ENCODE measurements at regions not wholly inside any gene's neighbourhood (a gene's known extent, or its start where the extent isn't known, plus 50 kb on each side); places are given as distances from the start of the nearest gene placed in this dataset.

DNA sequence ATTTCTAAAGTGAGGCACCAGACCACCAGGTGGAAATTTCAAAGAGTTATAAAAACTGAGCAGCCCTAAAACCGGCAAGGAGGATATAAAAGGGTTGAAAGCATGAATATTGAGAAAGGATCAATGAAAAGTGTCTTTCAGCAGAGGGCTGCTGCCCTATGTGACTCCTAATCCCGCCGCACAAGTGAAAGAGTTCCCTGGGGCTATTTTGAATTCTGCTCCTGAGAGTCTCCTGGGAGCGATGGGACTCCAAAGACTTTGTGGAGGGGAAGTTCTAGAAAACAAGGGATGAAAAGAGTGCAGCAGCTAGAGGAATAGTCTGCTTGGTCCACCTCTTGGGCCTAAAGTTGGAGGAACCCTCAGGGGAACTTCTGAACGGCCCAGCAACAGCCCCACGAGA lies 205.2 kb downstream of the SP3 start:
- Histone ChIP-seq H3K79me2 (ENCODE audit: insufficient read depth, low read length) (no peaks in the 10 kb centered on the region), H3K27me3 (ENCODE audit: low read length) (no peaks in the 10 kb centered on the region), H2AFZ (ENCODE audit: low read depth, low read length, severe bottlenecking) (no peak overlapping the region)

DNA sequence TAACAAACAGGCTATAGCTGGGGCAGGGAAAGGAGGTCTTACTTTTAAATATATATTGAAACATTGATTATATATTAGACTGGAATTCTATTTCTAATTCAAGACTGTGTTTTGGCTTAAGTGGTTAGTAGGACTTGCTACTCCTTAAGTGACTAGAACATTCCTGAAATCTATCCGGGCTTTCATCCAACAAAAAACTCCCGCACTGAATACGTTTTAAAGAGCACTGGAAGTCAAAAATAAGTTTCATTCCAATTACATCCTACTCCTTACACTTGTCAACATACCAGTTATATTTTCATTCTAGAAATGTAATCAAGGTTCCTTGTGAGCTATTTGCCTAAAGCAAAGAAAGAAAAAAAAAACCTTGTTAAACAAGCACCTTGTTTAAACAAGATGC lies 204.6 kb downstream of the SP3 start:
- H2AFZ ChIP-seq (ENCODE audit: low read depth, low read length, severe bottlenecking) = no peak overlapping the region
- H3K4me3 ChIP-seq (ENCODE audit: insufficient read depth, low read length, poor library complexity, severe bottlenecking) = no peak overlapping the region
- H3K9ac ChIP-seq (ENCODE audit: low read length) = no peak overlapping the region
- H3K36me3 ChIP-seq (ENCODE audit: low read length) = no peaks in the 10 kb centered on the region
- TF ChIP-seq, protein P1, sequence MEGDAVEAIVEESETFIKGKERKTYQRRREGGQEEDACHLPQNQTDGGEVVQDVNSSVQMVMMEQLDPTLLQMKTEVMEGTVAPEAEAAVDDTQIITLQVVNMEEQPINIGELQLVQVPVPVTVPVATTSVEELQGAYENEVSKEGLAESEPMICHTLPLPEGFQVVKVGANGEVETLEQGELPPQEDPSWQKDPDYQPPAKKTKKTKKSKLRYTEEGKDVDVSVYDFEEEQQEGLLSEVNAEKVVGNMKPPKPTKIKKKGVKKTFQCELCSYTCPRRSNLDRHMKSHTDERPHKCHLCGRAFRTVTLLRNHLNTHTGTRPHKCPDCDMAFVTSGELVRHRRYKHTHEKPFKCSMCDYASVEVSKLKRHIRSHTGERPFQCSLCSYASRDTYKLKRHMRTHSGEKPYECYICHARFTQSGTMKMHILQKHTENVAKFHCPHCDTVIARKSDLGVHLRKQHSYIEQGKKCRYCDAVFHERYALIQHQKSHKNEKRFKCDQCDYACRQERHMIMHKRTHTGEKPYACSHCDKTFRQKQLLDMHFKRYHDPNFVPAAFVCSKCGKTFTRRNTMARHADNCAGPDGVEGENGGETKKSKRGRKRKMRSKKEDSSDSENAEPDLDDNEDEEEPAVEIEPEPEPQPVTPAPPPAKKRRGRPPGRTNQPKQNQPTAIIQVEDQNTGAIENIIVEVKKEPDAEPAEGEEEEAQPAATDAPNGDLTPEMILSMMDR (IDR thresholded peaks at IDR 0.05; ENCODE audit: insufficient read depth, low read length, poor library complexity, severe bottlenecking) = no peak
- no peak for TF ChIP-seq EZH2phosphoT487 (conservative IDR thresholded peaks at IDR 0.05; ENCODE audit: low read length)
- H3K27ac ChIP-seq (ENCODE audit: low read depth, low read length) = no peak overlapping the region
- no peaks in the 10 kb centered on the region for H3K9me2 ChIP-seq (replicated peaks; ENCODE audit: insufficient read depth, low read length)
- H3K79me2 ChIP-seq (ENCODE audit: insufficient read depth, low read length) = no peaks in the 10 kb centered on the region
- H3F3A ChIP-seq (ENCODE audit: insufficient read depth) = no peaks in the 10 kb centered on the region
- H4K20me1 ChIP-seq (ENCODE audit: low read depth, low read length) = no peaks in the 10 kb centered on the region
- H3K9me3 ChIP-seq (ENCODE audit: insufficient read depth, low read length) = no peaks in the 10 kb centered on the region
- H3K4me2 ChIP-seq (ENCODE audit: low read depth, low read length, poor library complexity, severe bottlenecking) = no peak overlapping the region
- H3K27me3 ChIP-seq (ENCODE audit: low read length) = no peaks in the 10 kb centered on the region

More for the DNA sequence above, 205.2 kb downstream of the SP3 start:
- Histone ChIP-seq H3K27ac (ENCODE audit: low read depth, low read length) (no peak overlapping the region), H3K9me2 (replicated peaks; ENCODE audit: insufficient read depth, low read length) (no peaks in the 10 kb centered on the region), H3F3A (ENCODE audit: insufficient read depth) (no peaks in the 10 kb centered on the region), H3K9me3 (ENCODE audit: insufficient read depth, low read length) (no peaks in the 10 kb centered on the region), H3K36me3 (ENCODE audit: low read length) (no peaks in the 10 kb centered on the region), H3K9ac (ENCODE audit: low read length) (no peak overlapping the region), H3K4me3 (ENCODE audit: insufficient read depth, low read length, poor library complexity, severe bottlenecking) (no peak overlapping the region), H4K20me1 (ENCODE audit: low read depth, low read length) (no peaks in the 10 kb centered on the region), H3K4me2 (ENCODE audit: low read depth, low read length, poor library complexity, severe bottlenecking) (no peak overlapping the region)
- no peak for TF ChIP-seq EZH2phosphoT487 (conservative IDR thresholded peaks at IDR 0.05; ENCODE audit: low read length)
- TF ChIP-seq, protein P1 (IDR thresholded peaks at IDR 0.05; ENCODE audit: insufficient read depth, low read length, poor library complexity, severe bottlenecking) = no peak

DNA sequence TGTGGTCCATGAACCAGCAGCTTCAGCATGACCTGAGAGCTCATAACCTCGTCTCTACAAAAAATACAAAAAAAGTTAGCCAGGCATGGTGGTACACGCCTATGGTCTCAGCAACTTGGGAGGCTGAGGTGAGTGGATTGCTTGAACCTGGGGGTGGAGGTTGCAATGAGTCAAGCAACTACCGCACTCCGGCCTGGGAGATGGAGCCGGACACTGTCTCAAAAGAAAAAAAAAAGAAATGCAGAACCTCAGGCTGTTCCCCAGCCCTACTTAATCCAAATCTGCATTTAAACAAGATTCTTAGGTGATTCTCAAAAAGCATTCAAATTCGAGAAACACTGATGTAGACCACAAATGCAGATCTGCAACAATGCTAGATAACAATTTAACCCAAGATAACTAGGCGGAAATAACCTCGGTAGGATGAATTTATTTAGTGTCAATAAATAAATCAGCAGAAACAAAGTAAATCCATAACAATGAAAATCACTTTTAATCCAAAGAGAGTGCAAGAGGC lies 203.5 kb downstream of the SP3 start:
- no peaks in the 10 kb centered on the region for H3K27me3 ChIP-seq (ENCODE audit: low read length)
- H3K9me2 ChIP-seq (replicated peaks; ENCODE audit: insufficient read depth, low read length) = no peaks in the 10 kb centered on the region
- H3F3A ChIP-seq (ENCODE audit: insufficient read depth) = no peaks in the 10 kb centered on the region
- H3K4me3 ChIP-seq (ENCODE audit: insufficient read depth, low read length, poor library complexity, severe bottlenecking) = no peak overlapping the region
- H3K79me2 ChIP-seq (ENCODE audit: insufficient read depth, low read length) = no peaks in the 10 kb centered on the region
- no peaks in the 10 kb centered on the region for H4K20me1 ChIP-seq (ENCODE audit: low read depth, low read length)
- H3K27ac ChIP-seq (ENCODE audit: low read depth, low read length) = no peak overlapping the region
- H3K36me3 ChIP-seq (ENCODE audit: low read length) = no peaks in the 10 kb centered on the region
- H3K9me3 ChIP-seq (ENCODE audit: insufficient read depth, low read length) = no peaks in the 10 kb centered on the region
- TF ChIP-seq, protein P1 (IDR thresholded peaks at IDR 0.05; ENCODE audit: insufficient read depth, low read length, poor library complexity, severe bottlenecking) = no peak
- TF ChIP-seq EZH2phosphoT487 (conservative IDR thresholded peaks at IDR 0.05; ENCODE audit: low read length) = no peak
- H3K4me2 ChIP-seq (ENCODE audit: low read depth, low read length, poor library complexity, severe bottlenecking) = no peak overlapping the region
- no peak overlapping the region for H2AFZ ChIP-seq (ENCODE audit: low read depth, low read length, severe bottlenecking)
- H3K9ac ChIP-seq (ENCODE audit: low read length) = no peak overlapping the region
